Sigmoid colon (tissue), 6 donors: ENCODE measurements at regions not wholly inside any gene's neighbourhood (a gene's known extent, or its start where the extent isn't known, plus 50 kb on each side); places are given as distances from the start of the nearest gene placed in this dataset.

Experiments
- DNase-seq: peaks from one replicate; pipeline ENCODE4 v3.0.0-alpha.2; 2019
- H3K27ac ChIP-seq, 4 donors: fragments of 200-600 bp; sonication (generic); one replicate each; pipeline ENCODE4 v1.5.1; 2016 to 2019; ENCODE audit warnings: mild to moderate bottlenecking in 1 of 4
- H3K27me3 ChIP-seq, 3 donors: fragments of 200-600 bp; sonication (generic); one replicate each; pipeline ENCODE4 v1.5.1; 2019; ENCODE audit warnings: mild to moderate bottlenecking in 1 of 3
- H3K36me3 ChIP-seq, 4 donors: fragments of 200-600 bp; sonication (generic); one replicate each; pipeline ENCODE4 v1.5.1; 2016 to 2019
- H3K4me1 ChIP-seq, 4 donors: fragments of 200-600 bp; sonication (generic); one replicate each; pipeline ENCODE4 v1.5.1; 2017 to 2019
- H3K4me3 ChIP-seq, 4 donors: fragments of 200-600 bp; sonication (generic); one replicate each; pipeline ENCODE4 v1.5.1; 2017 to 2019; ENCODE audit warnings: mild to moderate bottlenecking in 2 of 4, moderate library complexity in 1 of 4
- H3K9me3 ChIP-seq, 4 donors: fragments of 200-600 bp in 3 of 4; sonication (generic) in 3 of 4; one replicate each; pipeline versions ENCODE4 v1.5.1 to v1.6.1; 2013 to 2019
- CTCF ChIP-seq, 4 experiments: fragments of 450-650 bp in 3 of 4; fragments of 200-600 bp in 1 of 4; IDR thresholded peaks; one replicate each; pipeline ENCODE4 v1.5.1; 2016 to 2019; ENCODE audit warnings: antibody characterized with exemption in 4 of 4, mild to moderate bottlenecking in 3 of 4, moderate library complexity in 2 of 4
- EP300 ChIP-seq, 4 donors: sonication (generic); formaldehyde crosslinking; IDR thresholded peaks; one replicate each; pipeline ENCODE4 v1.6.1; 2017; ENCODE audit warnings: antibody characterized with exemption in 4 of 4
- POLR2A ChIP-seq, 2 donors: fragments of 450-650 bp; IDR thresholded peaks; one replicate each; pipeline ENCODE4 v1.6.1; 2016; ENCODE audit warnings: antibody characterized with exemption in 2 of 2, mild to moderate bottlenecking in 2 of 2, moderate library complexity in 2 of 2
- POLR2AphosphoS5 ChIP-seq, 4 donors: sonication (generic); formaldehyde crosslinking; IDR thresholded peaks; one replicate each; pipeline ENCODE4 v1.6.1; 2017; ENCODE audit warnings: antibody characterized with exemption in 4 of 4
- WGBS, 2 donors: extraction: QIAGEN DNeasy Blood & Tissue Kit; methylation state at CpG; one replicate each; pipeline ENCODE4 v1.1.7; 2013; 5-methylcytosine and 5-hydroxymethylcytosine counted together
- intact Hi-C: fragments of 100-400 bp; cut with DNase I; formaldehyde crosslinking; loops from one replicate; pipeline ENCODE4 v1.15.1; 2023
- donor health status: healthy with polysubstance abuse.
- donor health status: healthy.

GRCh38 chr2:181252262-181253148, 204.7 kb upstream of the ITGA4 start:
- no peak overlapping the region for H3K4me3 ChIP-seq
- WGBS, 2 donors: 68 to 77% methylated on average over 5 of the region's 5 CpGs
- DNase-seq: no peak
- intact Hi-C loops: no loop called here
- H3K4me1 ChIP-seq: no peaks in the 10 kb centered on the region
- TF ChIP-seq POLR2A (IDR thresholded peaks at IDR 0.05) (no peak), CTCF (IDR thresholded peaks at IDR 0.05) (no peak), EP300 (IDR thresholded peaks at IDR 0.05) (no peak), POLR2AphosphoS5 (IDR thresholded peaks at IDR 0.05) (no peak)
- H3K27ac ChIP-seq: no peak overlapping the region
- H3K27me3 ChIP-seq: no peaks in the 10 kb centered on the region
- no peaks in the 10 kb centered on the region for H3K9me3 ChIP-seq
- no peaks in the 10 kb centered on the region for H3K36me3 ChIP-seq

- no peaks in the 10 kb centered on the region for H3K4me1 ChIP-seq
- no peaks in the 10 kb centered on the region for H3K27me3 ChIP-seq
- no peak for DNase-seq
- H3K9me3 ChIP-seq: no peaks in the 10 kb centered on the region
- TF ChIP-seq EP300 (IDR thresholded peaks at IDR 0.05) (no peak), POLR2AphosphoS5 (IDR thresholded peaks at IDR 0.05) (no peak), POLR2A (IDR thresholded peaks at IDR 0.05) (no peak), CTCF (IDR thresholded peaks at IDR 0.05) (no peak)
- H3K27ac ChIP-seq: no peak overlapping the region
- WGBS, 2 donors: 94 to 96% methylated on average over 3 of the region's 3 CpGs
- intact Hi-C loops: no loop called here
- no peak overlapping the region for H3K4me3 ChIP-seq
- no peaks in the 10 kb centered on the region for H3K36me3 ChIP-seq
Observed at GRCh38 chr2:181253438-181253837, 203.7 kb upstream of the ITGA4 start.

GRCh38 chr2:181255651-181256050, 201.5 kb upstream of the ITGA4 start:
- Histone ChIP-seq H3K36me3 (no peaks in the 10 kb centered on the region), H3K27ac (no peak overlapping the region), H3K9me3 (no peaks in the 10 kb centered on the region), H3K4me3 (no peak overlapping the region), H3K4me1 (no peaks in the 10 kb centered on the region), H3K27me3 (no peaks in the 10 kb centered on the region)
- no peak for DNase-seq
- no peak for TF ChIP-seq POLR2A (IDR thresholded peaks at IDR 0.05)
- no peak for TF ChIP-seq EP300 (IDR thresholded peaks at IDR 0.05)
- TF ChIP-seq CTCF (IDR thresholded peaks at IDR 0.05): no peak
- TF ChIP-seq POLR2AphosphoS5 (IDR thresholded peaks at IDR 0.05): no peak
- WGBS, 2 donors: 64 to 75% methylated on average over 1 of the region's 1 CpG
- intact Hi-C loops: no loop called here

GRCh38 chr2:181258720-181259119, 198.5 kb upstream of the ITGA4 start:
- Histone ChIP-seq H3K4me1 (no peaks in the 10 kb centered on the region), H3K36me3 (no peaks in the 10 kb centered on the region), H3K27ac (no peak overlapping the region), H3K9me3 (no peaks in the 10 kb centered on the region), H3K27me3 (no peaks in the 10 kb centered on the region), H3K4me3 (no peak overlapping the region)
- WGBS, 2 donors: 29 to 66% methylated on average over 2 of the region's 2 CpGs
- intact Hi-C loops: no loop called here
- DNase-seq: no peak
- TF ChIP-seq POLR2AphosphoS5 (IDR thresholded peaks at IDR 0.05) (no peak), POLR2A (IDR thresholded peaks at IDR 0.05) (no peak), EP300 (IDR thresholded peaks at IDR 0.05) (no peak), CTCF (IDR thresholded peaks at IDR 0.05) (no peak)

GRCh38 chr2:181262782-181263181, 194.4 kb upstream of the ITGA4 start:
- Histone ChIP-seq H3K4me3 (no peak overlapping the region), H3K27ac (no peak overlapping the region), H3K9me3 (no peaks in the 10 kb centered on the region), H3K36me3 (no peaks in the 10 kb centered on the region), H3K27me3 (no peaks in the 10 kb centered on the region), H3K4me1 (no peaks in the 10 kb centered on the region)
- TF ChIP-seq CTCF (IDR thresholded peaks at IDR 0.05) (no peak), POLR2AphosphoS5 (IDR thresholded peaks at IDR 0.05) (no peak), POLR2A (IDR thresholded peaks at IDR 0.05) (no peak), EP300 (IDR thresholded peaks at IDR 0.05) (no peak)
- DNase-seq: no peak
- intact Hi-C loops: no loop called here
